IMR-90 (cell line): ENCODE measurements at regions not wholly inside any gene's neighbourhood (a gene's known extent, or its start where the extent isn't known, plus 50 kb on each side); places are given as distances from the start of the nearest gene placed in this dataset.

Source experiments
- CEBPB ChIP-seq: IDR thresholded peaks from 2 replicates; pipeline ENCODE4 v1.6.1; 2012; ENCODE audit warnings: low read depth, low read length, improper control_type of control experiment
- FOS ChIP-seq: fragments of 150-350 bp; IDR thresholded peaks from 2 replicates; pipeline ENCODE4 v1.6.1; 2016; ENCODE audit warnings: low read depth, low read length
- MAFK ChIP-seq: IDR thresholded peaks from 2 replicates; pipeline ENCODE4 v1.6.1; 2012; ENCODE audit warnings: low read depth, low read length, improper control_type of control experiment
- MXI1 ChIP-seq: IDR thresholded peaks from 2 replicates; pipeline ENCODE4 v1.6.1; 2012; ENCODE audit warnings: low read depth, mild to moderate bottlenecking, low read length, moderate library complexity, borderline replicate concordance
- POLR2A ChIP-seq: IDR thresholded peaks from 2 replicates; pipeline ENCODE4 v1.6.1; 2012; ENCODE audit warnings: mild to moderate bottlenecking, low read depth, low read length
- RAD21 ChIP-seq: IDR thresholded peaks from 2 replicates; pipeline ENCODE4 v1.6.1; 2012; ENCODE audit warnings: low read length, improper control_type of control experiment
- RCOR1 ChIP-seq: IDR thresholded peaks from 2 replicates; pipeline ENCODE4 v1.6.1; 2012; ENCODE audit warnings: mild to moderate bottlenecking, low read length, improper control_type of control experiment; ENCODE audit not compliant: insufficient replicate concordance
- SMC3 ChIP-seq: fragments of 150-350 bp; IDR thresholded peaks from 2 replicates; pipeline ENCODE4 v1.6.1; 2016; ENCODE audit warnings: low read depth, mild to moderate bottlenecking, antibody characterized with exemption, low read length, moderate library complexity
- TF ChIP-seq, protein P1 (sequence below): conservative IDR thresholded peaks from 2 replicates; pipeline ENCODE4 v1.5.1; 2012; ENCODE audit warnings: mild to moderate bottlenecking, low read depth, low read length, improper control_type of control experiment
- TF ChIP-seq, protein P2 (sequence below): fragments of 150-350 bp; IDR thresholded peaks from 2 replicates; pipeline ENCODE4 v1.6.1; 2017; ENCODE audit warnings: mild to moderate bottlenecking, antibody characterized with exemption, low read length, low read depth
- TF ChIP-seq, protein P3 (sequence below): fragments of 150-350 bp; IDR thresholded peaks from 2 replicates; pipeline ENCODE4 v1.6.1; 2016; ENCODE audit warnings: low read depth, mild to moderate bottlenecking, low read length, moderate library complexity, borderline replicate concordance

DNA sequence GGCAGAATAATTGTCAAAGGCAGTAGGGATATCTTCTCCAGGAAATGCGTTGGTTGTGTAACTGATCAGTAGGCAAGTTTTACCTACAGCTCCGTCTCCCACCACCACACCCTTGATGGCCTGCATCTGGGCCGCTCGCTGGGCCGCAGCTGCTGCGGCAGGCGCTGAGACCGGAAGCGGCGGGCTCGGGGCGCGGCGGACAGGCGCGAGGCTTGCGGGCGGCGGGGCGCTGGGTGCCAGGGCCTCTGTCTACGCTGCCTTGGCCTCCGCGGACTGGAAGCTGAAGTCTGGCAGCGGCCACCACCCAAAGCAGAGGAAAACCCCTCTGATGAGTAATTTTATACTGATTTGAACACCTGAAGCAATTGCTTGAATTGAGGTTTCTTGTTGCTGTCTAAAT is 124.2 kb upstream of the ZIC3 start:
- TF ChIP-seq MXI1 = no peak
- TF ChIP-seq, protein P1, sequence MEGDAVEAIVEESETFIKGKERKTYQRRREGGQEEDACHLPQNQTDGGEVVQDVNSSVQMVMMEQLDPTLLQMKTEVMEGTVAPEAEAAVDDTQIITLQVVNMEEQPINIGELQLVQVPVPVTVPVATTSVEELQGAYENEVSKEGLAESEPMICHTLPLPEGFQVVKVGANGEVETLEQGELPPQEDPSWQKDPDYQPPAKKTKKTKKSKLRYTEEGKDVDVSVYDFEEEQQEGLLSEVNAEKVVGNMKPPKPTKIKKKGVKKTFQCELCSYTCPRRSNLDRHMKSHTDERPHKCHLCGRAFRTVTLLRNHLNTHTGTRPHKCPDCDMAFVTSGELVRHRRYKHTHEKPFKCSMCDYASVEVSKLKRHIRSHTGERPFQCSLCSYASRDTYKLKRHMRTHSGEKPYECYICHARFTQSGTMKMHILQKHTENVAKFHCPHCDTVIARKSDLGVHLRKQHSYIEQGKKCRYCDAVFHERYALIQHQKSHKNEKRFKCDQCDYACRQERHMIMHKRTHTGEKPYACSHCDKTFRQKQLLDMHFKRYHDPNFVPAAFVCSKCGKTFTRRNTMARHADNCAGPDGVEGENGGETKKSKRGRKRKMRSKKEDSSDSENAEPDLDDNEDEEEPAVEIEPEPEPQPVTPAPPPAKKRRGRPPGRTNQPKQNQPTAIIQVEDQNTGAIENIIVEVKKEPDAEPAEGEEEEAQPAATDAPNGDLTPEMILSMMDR = no peak
- TF ChIP-seq POLR2A = no peak
- TF ChIP-seq FOS = no peak
- no peak for TF ChIP-seq RAD21
- TF ChIP-seq, protein P2, sequence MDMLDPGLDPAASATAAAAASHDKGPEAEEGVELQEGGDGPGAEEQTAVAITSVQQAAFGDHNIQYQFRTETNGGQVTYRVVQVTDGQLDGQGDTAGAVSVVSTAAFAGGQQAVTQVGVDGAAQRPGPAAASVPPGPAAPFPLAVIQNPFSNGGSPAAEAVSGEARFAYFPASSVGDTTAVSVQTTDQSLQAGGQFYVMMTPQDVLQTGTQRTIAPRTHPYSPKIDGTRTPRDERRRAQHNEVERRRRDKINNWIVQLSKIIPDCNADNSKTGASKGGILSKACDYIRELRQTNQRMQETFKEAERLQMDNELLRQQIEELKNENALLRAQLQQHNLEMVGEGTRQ = no peak
- no peak for TF ChIP-seq CEBPB
- TF ChIP-seq, protein P3, sequence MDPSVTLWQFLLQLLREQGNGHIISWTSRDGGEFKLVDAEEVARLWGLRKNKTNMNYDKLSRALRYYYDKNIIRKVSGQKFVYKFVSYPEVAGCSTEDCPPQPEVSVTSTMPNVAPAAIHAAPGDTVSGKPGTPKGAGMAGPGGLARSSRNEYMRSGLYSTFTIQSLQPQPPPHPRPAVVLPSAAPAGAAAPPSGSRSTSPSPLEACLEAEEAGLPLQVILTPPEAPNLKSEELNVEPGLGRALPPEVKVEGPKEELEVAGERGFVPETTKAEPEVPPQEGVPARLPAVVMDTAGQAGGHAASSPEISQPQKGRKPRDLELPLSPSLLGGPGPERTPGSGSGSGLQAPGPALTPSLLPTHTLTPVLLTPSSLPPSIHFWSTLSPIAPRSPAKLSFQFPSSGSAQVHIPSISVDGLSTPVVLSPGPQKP = no peak
- no peak for TF ChIP-seq MAFK
- no peak for TF ChIP-seq RCOR1
- TF ChIP-seq SMC3 = no peak
